ENCODE measurements at regions not wholly inside any gene's neighbourhood (a gene's known extent, or its start where the extent isn't known, plus 50 kb on each side); places are given as distances from the start of the nearest gene placed in this dataset.

- H3K4me1 Mint-ChIP-seq (ENCODE audit: low read depth), result peaks cover 7% of the 10 kb centered on the region
- H3K27ac Mint-ChIP-seq, result no peak overlapping the region
- peaks cover 38% of the 10 kb centered on the region for H3K27me3 Mint-ChIP-seq
- intact Hi-C loops (cut with micrococcal nuclease), result no loop called here
- no peaks in the 10 kb centered on the region for H3K36me3 Mint-ChIP-seq (ENCODE audit: low read depth)
- no peaks in the 10 kb centered on the region for H3K9me3 Mint-ChIP-seq
- H3K4me3 Mint-ChIP-seq, result no peak overlapping the region
Observed at GRCh38 chr20:62527781-62528180, 52.0 kb upstream of the GATA5 start.

GRCh38 chr20:62528983-62529891 lies 53.4 kb upstream of the GATA5 start:
- no peaks in the 10 kb centered on the region for H3K36me3 Mint-ChIP-seq (ENCODE audit: low read depth)
- no peak overlapping the region for H3K27ac Mint-ChIP-seq
- H3K9me3 Mint-ChIP-seq, result no peaks in the 10 kb centered on the region
- H3K4me1 Mint-ChIP-seq (ENCODE audit: low read depth), result no peaks in the 10 kb centered on the region
- intact Hi-C loops (cut with micrococcal nuclease), result no loop called here
- H3K27me3 Mint-ChIP-seq, result peaks cover 29% of the 10 kb centered on the region
- H3K4me3 Mint-ChIP-seq, result no peak overlapping the region

GRCh38 chr20:62529896-62530642 lies 54.3 kb upstream of the GATA5 start:
- H3K27me3 Mint-ChIP-seq, result peaks cover 21% of the 10 kb centered on the region
- H3K9me3 Mint-ChIP-seq, result no peaks in the 10 kb centered on the region
- H3K4me1 Mint-ChIP-seq (ENCODE audit: low read depth), result no peaks in the 10 kb centered on the region

GRCh38 chr20:62530643-62531032 lies 54.8 kb upstream of the GATA5 start:
- no peak overlapping the region for H3K4me3 Mint-ChIP-seq
- H3K27ac Mint-ChIP-seq, result no peak overlapping the region
- intact Hi-C loops (cut with micrococcal nuclease), result no loop called here
- H3K27me3 Mint-ChIP-seq, result peaks cover 15% of the 10 kb centered on the region
- H3K9me3 Mint-ChIP-seq, result no peaks in the 10 kb centered on the region
- H3K36me3 Mint-ChIP-seq (ENCODE audit: low read depth), result no peaks in the 10 kb centered on the region
- no peaks in the 10 kb centered on the region for H3K4me1 Mint-ChIP-seq (ENCODE audit: low read depth)

More at GRCh38 chr20:62529896-62530642, 54.3 kb upstream of the GATA5 start:
- H3K4me3 Mint-ChIP-seq, result no peak overlapping the region
- intact Hi-C loops (cut with micrococcal nuclease), result no loop called here
- H3K36me3 Mint-ChIP-seq (ENCODE audit: low read depth), result no peaks in the 10 kb centered on the region
- no peak overlapping the region for H3K27ac Mint-ChIP-seq

GRCh38 chr20:62531046-62531838 lies 55.4 kb upstream of the GATA5 start:
- H3K27ac Mint-ChIP-seq, result no peak overlapping the region
- H3K4me1 Mint-ChIP-seq (ENCODE audit: low read depth), result no peaks in the 10 kb centered on the region
- H3K27me3 Mint-ChIP-seq, result peaks cover 10% of the 10 kb centered on the region
- intact Hi-C loops (cut with micrococcal nuclease), result no loop called here
- H3K4me3 Mint-ChIP-seq, result no peak overlapping the region
- H3K9me3 Mint-ChIP-seq, result no peaks in the 10 kb centered on the region
- H3K36me3 Mint-ChIP-seq (ENCODE audit: low read depth), result no peaks in the 10 kb centered on the region

- no peak overlapping the region for H3K27ac Mint-ChIP-seq
- H3K36me3 Mint-ChIP-seq (ENCODE audit: low read depth), result no peaks in the 10 kb centered on the region
- peaks cover 8% of the 10 kb centered on the region for H3K27me3 Mint-ChIP-seq
- H3K4me1 Mint-ChIP-seq (ENCODE audit: low read depth), result no peaks in the 10 kb centered on the region
- intact Hi-C loops (cut with micrococcal nuclease), result no loop called here
- H3K4me3 Mint-ChIP-seq, result no peak overlapping the region
- H3K9me3 Mint-ChIP-seq, result no peaks in the 10 kb centered on the region
Observed at GRCh38 chr20:62532921-62533320, 57.1 kb upstream of the GATA5 start.

- Mint-ChIP-seq H3K27me3 (peaks cover 8% of the 10 kb centered on the region), H3K36me3 (ENCODE audit: low read depth) (no peaks in the 10 kb centered on the region), H3K4me3 (no peak overlapping the region), H3K9me3 (no peaks in the 10 kb centered on the region), H3K4me1 (ENCODE audit: low read depth) (no peaks in the 10 kb centered on the region), H3K27ac (no peak overlapping the region)
- intact Hi-C loops (cut with micrococcal nuclease), result no loop called here
Observed at GRCh38 chr20:62533591-62534495, 58.0 kb upstream of the GATA5 start.

GRCh38 chr20:62534526-62535221 lies 58.9 kb upstream of the GATA5 start:
- peaks cover 8% of the 10 kb centered on the region for H3K27me3 Mint-ChIP-seq
- H3K27ac Mint-ChIP-seq, result no peak overlapping the region
- intact Hi-C loops (cut with micrococcal nuclease), result no loop called here

GRCh38 chr20:62535282-62535811 lies 59.6 kb upstream of the GATA5 start:
- Mint-ChIP-seq H3K27me3 (peaks cover 11% of the 10 kb centered on the region), H3K27ac (no peak overlapping the region), H3K36me3 (ENCODE audit: low read depth) (no peaks in the 10 kb centered on the region), H3K4me1 (ENCODE audit: low read depth) (no peaks in the 10 kb centered on the region), H3K4me3 (no peak overlapping the region), H3K9me3 (no peaks in the 10 kb centered on the region)
- intact Hi-C loops (cut with micrococcal nuclease), result no loop called here

More at GRCh38 chr20:62534526-62535221, 58.9 kb upstream of the GATA5 start:
- Mint-ChIP-seq H3K4me1 (ENCODE audit: low read depth) (no peaks in the 10 kb centered on the region), H3K9me3 (no peaks in the 10 kb centered on the region), H3K36me3 (ENCODE audit: low read depth) (no peaks in the 10 kb centered on the region), H3K4me3 (no peak overlapping the region)

GRCh38 chr20:62535964-62536363 lies 60.2 kb upstream of the GATA5 start:
- H3K36me3 Mint-ChIP-seq (ENCODE audit: low read depth), result no peaks in the 10 kb centered on the region
- intact Hi-C loops (cut with micrococcal nuclease), result no loop called here
- H3K27ac Mint-ChIP-seq, result no peak overlapping the region
- H3K27me3 Mint-ChIP-seq, result peaks cover 11% of the 10 kb centered on the region
- H3K9me3 Mint-ChIP-seq, result no peaks in the 10 kb centered on the region
- H3K4me3 Mint-ChIP-seq, result no peak overlapping the region
- no peaks in the 10 kb centered on the region for H3K4me1 Mint-ChIP-seq (ENCODE audit: low read depth)

- Mint-ChIP-seq H3K27ac (no peak overlapping the region), H3K27me3 (peaks cover 11% of the 10 kb centered on the region)
Observed at GRCh38 chr20:62536871-62537401, 61.1 kb upstream of the GATA5 start.

GRCh38 chr20:62537649-62538292 lies 62.0 kb upstream of the GATA5 start:
- Mint-ChIP-seq H3K9me3 (no peaks in the 10 kb centered on the region), H3K36me3 (ENCODE audit: low read depth) (no peaks in the 10 kb centered on the region), H3K27ac (no peak overlapping the region), H3K27me3 (peaks cover 8% of the 10 kb centered on the region), H3K4me3 (no peak overlapping the region), H3K4me1 (ENCODE audit: low read depth) (no peaks in the 10 kb centered on the region)
- intact Hi-C loops (cut with micrococcal nuclease), result no loop called here

More at GRCh38 chr20:62536871-62537401, 61.1 kb upstream of the GATA5 start:
- Mint-ChIP-seq H3K9me3 (no peaks in the 10 kb centered on the region), H3K4me1 (ENCODE audit: low read depth) (no peaks in the 10 kb centered on the region), H3K4me3 (no peak overlapping the region), H3K36me3 (ENCODE audit: low read depth) (no peaks in the 10 kb centered on the region)
- intact Hi-C loops (cut with micrococcal nuclease), result no loop called here

Measured in dendritic cell treated with granulocyte-macrophage colony-stimulating factor and Interleukin-4, amounts not matched to agents 40 ng/mL and 50 ng/mL, for 4 days (primary cell).